ENCODE measurements at regions not wholly inside any gene's neighbourhood (a gene's known extent, or its start where the extent isn't known, plus 50 kb on each side); places are given as distances from the start of the nearest gene placed in this dataset.
A peak's percentile ranks its signal among the peaks of the same experiment; 100 is the strongest.
"Not testable (repeated sequence)": the region's sequence is repeated elsewhere in the genome, so short reads cannot be mapped to it uniquely, and the experiment has no call there.

- Histone ChIP-seq H3K4me3 (no peak overlapping the region), H3K36me3 (replicated peaks in 1 of 2; ENCODE audit: insufficient read depth in 1 of 2, low read depth in 2 of 2) (no peaks in the 10 kb centered on the region)
Measured at GRCh38 chr2:234366891-234367290, 130.0 kb downstream of the ARL4C start.

GRCh38 chr2:234364661-234365060 lies 132.2 kb downstream of the ARL4C start:
- Histone ChIP-seq H3K9me3 (no peaks in the 10 kb centered on the region), H3K4me1 (peaks cover 13% of the 10 kb centered on the region), H3K36me3 (replicated peaks in 1 of 2; ENCODE audit: insufficient read depth in 1 of 2, low read depth in 2 of 2) (no peaks in the 10 kb centered on the region), H3K4me3 (no peak overlapping the region), H3K27ac (no peak overlapping the region), H3K27me3 (no peaks in the 10 kb centered on the region)
- TF ChIP-seq POLR2A (IDR thresholded peaks at IDR 0.05) (no peak), CTCF (IDR thresholded peaks at IDR 0.05) (no peak)
- DNase-seq (no peak), ATAC-seq (no peak)
- intact Hi-C loops (cut with DNase I), result no loop called here
- 73 to 83% methylated on average over 8 of the region's 8 CpGs for WGBS, 2 donors

More at GRCh38 chr2:234366891-234367290, 130.0 kb downstream of the ARL4C start:
- intact Hi-C loops (cut with DNase I), result no loop called here
- H3K4me1 ChIP-seq, result peaks cover 13% of the 10 kb centered on the region
- H3K9me3 ChIP-seq, result no peaks in the 10 kb centered on the region
- DNase-seq (peak in 1 of 4 donors; percentile 32), ATAC-seq (no peak)
- 66 to 76% methylated on average over 2 of the region's 2 CpGs for WGBS, 2 donors
- H3K27ac ChIP-seq, result peak overlapping the region in 1 of 4 donors; percentile 24
- H3K27me3 ChIP-seq, result no peaks in the 10 kb centered on the region
- TF ChIP-seq POLR2A (IDR thresholded peaks at IDR 0.05), result no peak
- TF ChIP-seq CTCF (IDR thresholded peaks at IDR 0.05), result no peak

GRCh38 chr2:234363647-234364294 lies 133.1 kb downstream of the ARL4C start:
- Histone ChIP-seq H3K36me3 (replicated peaks in 1 of 2; ENCODE audit: insufficient read depth in 1 of 2, low read depth in 2 of 2) (no peaks in the 10 kb centered on the region), H3K9me3 (no peaks in the 10 kb centered on the region), H3K27ac (no peak overlapping the region), H3K4me1 (peaks cover 13% of the 10 kb centered on the region), H3K4me3 (no peak overlapping the region), H3K27me3 (no peaks in the 10 kb centered on the region)
- intact Hi-C loops (cut with DNase I), result no loop called here
- no peak for DNase-seq
- TF ChIP-seq CTCF (IDR thresholded peaks at IDR 0.05) (no peak), POLR2A (IDR thresholded peaks at IDR 0.05) (no peak)
- no peak for ATAC-seq
- whole genome bisulfite sequencing, 2 donors, result 56 to 63% methylated on average over 10 of the region's 10 CpGs

- peak in 3 of 4 donors; percentile 10 to 22 (median 20) for DNase-seq
- peak; percentile 58 for ATAC-seq
- no peak overlapping the region for H3K27ac ChIP-seq
- intact Hi-C loops (cut with DNase I), result no loop called here
- no peaks in the 10 kb centered on the region for H3K36me3 ChIP-seq (replicated peaks in 1 of 2; ENCODE audit: insufficient read depth in 1 of 2, low read depth in 2 of 2)
- no peak overlapping the region for H3K4me3 ChIP-seq
- no peaks in the 10 kb centered on the region for H3K9me3 ChIP-seq
- no peaks in the 10 kb centered on the region for H3K27me3 ChIP-seq
- H3K4me1 ChIP-seq, result peaks cover 13% of the 10 kb centered on the region
- TF ChIP-seq POLR2A (IDR thresholded peaks at IDR 0.05) (no peak), CTCF (IDR thresholded peaks at IDR 0.05) (no peak)
- 15 to 17% methylated on average over 4 of the region's 4 CpGs for WGBS, 2 donors
Measured at GRCh38 chr2:234363011-234363487, 133.8 kb downstream of the ARL4C start.

DNA sequence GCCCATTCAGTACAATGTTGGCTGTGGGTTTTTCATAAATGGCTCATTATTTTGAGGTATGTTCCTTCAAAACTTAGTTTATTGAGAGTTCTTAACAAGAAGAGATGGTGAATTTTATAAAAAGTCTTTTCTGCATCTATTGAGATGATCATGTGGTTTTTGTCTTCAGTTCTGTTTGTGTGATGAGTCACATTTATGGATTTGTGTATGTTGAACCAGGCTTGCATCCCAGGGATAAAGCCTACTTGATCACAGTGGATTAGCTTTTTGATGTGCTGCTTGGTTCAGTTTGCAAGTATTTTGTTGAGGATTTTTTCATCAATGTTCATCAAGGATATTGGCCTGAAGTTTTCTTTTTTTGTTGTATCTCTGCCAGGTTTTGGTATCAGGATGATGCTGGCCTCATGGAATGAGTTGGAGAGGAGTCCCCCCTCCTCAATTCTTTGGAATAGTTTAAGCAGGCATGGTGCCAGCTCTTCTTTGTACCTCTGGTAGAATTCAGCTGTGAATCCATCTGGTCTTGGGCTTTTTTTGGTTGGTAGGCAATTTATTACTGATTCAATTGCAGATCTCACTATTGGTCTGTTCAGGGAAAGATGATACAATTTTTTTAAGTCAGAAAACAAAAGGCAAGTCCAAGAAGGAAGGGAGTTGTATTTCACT lies 136.4 kb downstream of the ARL4C start:
- intact Hi-C loops (cut with DNase I); H3K36me3 ChIP-seq (replicated peaks in 1 of 2; ENCODE audit: insufficient read depth in 1 of 2, low read depth in 2 of 2); H3K27me3 ChIP-seq; H3K27ac ChIP-seq; H3K9me3 ChIP-seq; H3K4me3 ChIP-seq; DNase-seq; ATAC-seq; H3K4me1 ChIP-seq: not testable (repeated sequence)

Measured in body of pancreas (tissue), 4 donors.